Left hindlimb (tissue), 1 donor: ENCODE measurements at regions not wholly inside any gene's neighbourhood (a gene's known extent, or its start where the extent isn't known, plus 50 kb on each side); places are given as distances from the start of the nearest gene placed in this dataset.

Experiments
- DNase-seq: peaks from one replicate; pipeline ENCODE4 v3.0.0-alpha.2; 2018

- DNase-seq = no peak
Measured at GRCh38 chr18:22283397-22283796, 114.0 kb downstream of the GATA6 start.

GRCh38 chr18:22283116-22283395 is 113.7 kb downstream of the GATA6 start:
- DNase-seq = no peak

GRCh38 chr18:22282311-22283115 is 113.1 kb downstream of the GATA6 start:
- no peak for DNase-seq

- DNase-seq = no peak
Measured at GRCh38 chr18:22280453-22280750, 111.0 kb downstream of the GATA6 start.

GRCh38 chr18:22279741-22280452 is 110.5 kb downstream of the GATA6 start:
- DNase-seq = no peak

GRCh38 chr18:22278798-22279197 is 109.4 kb downstream of the GATA6 start:
- DNase-seq = no peak

- DNase-seq = no peak
Measured at GRCh38 chr18:22277758-22278157, 108.4 kb downstream of the GATA6 start.

GRCh38 chr18:22276334-22276713 is 106.9 kb downstream of the GATA6 start:
- no peak for DNase-seq

- DNase-seq = no peak
Measured at GRCh38 chr18:22275706-22276333, 106.4 kb downstream of the GATA6 start.

- DNase-seq = no peak
Measured at GRCh38 chr18:22273101-22274039, 104.0 kb downstream of the GATA6 start.

GRCh38 chr18:22272242-22272641 is 102.9 kb downstream of the GATA6 start:
- no peak for DNase-seq

GRCh38 chr18:22271030-22271429 is 101.6 kb downstream of the GATA6 start:
- no peak for DNase-seq

- no peak for DNase-seq
Measured at GRCh38 chr18:22268641-22269128, 99.3 kb downstream of the GATA6 start.

- DNase-seq = no peak
Measured at GRCh38 chr18:22267697-22268096, 98.3 kb downstream of the GATA6 start.

- no peak for DNase-seq
Measured at GRCh38 chr18:22267225-22267624, 97.8 kb downstream of the GATA6 start.

GRCh38 chr18:22265838-22266237 is 96.4 kb downstream of the GATA6 start:
- DNase-seq = no peak

- no peak for DNase-seq
Measured at GRCh38 chr18:22260208-22260820, 90.9 kb downstream of the GATA6 start.

GRCh38 chr18:22257022-22257543 is 87.7 kb downstream of the GATA6 start:
- DNase-seq = no peak

- no peak for DNase-seq
Measured at GRCh38 chr18:22254088-22254487, 84.7 kb downstream of the GATA6 start.

- DNase-seq = peak; percentile 42
Measured at GRCh38 chr18:22253676-22254075, 84.3 kb downstream of the GATA6 start.

- no peak for DNase-seq
Measured at GRCh38 chr18:22253156-22253555, 83.8 kb downstream of the GATA6 start.
